ENCODE measurements at regions not wholly inside any gene's neighbourhood (a gene's known extent, or its start where the extent isn't known, plus 50 kb on each side); places are given as distances from the start of the nearest gene placed in this dataset.

GRCh38 chr14:100994756-100995330 is 91.3 kb upstream of the RTL1 start:
- no peak for TF ChIP-seq EZH2 (IDR thresholded peaks at IDR 0.05; ENCODE audit: insufficient read depth, low read length)
- no peak for TF ChIP-seq CTCF (IDR thresholded peaks at IDR 0.05; ENCODE audit: insufficient read depth, low read depth, low read length)

All from astrocyte (in vitro differentiated cells and primary cell).